Panc1 (cell line): ENCODE measurements at regions not wholly inside any gene's neighbourhood (a gene's known extent, or its start where the extent isn't known, plus 50 kb on each side); places are given as distances from the start of the nearest gene placed in this dataset.

Experiments used
- CTCF ChIP-seq: fragments of 450-650 bp; IDR thresholded peaks from 2 replicates; pipeline ENCODE4 v1.5.1; 2017; ENCODE audit warnings: mild to moderate bottlenecking
- POLR2AphosphoS5 ChIP-seq: IDR thresholded peaks from 2 replicates; pipeline ENCODE4 v1.6.1; 2012; ENCODE audit warnings: mild to moderate bottlenecking, low read depth, low read length, moderate library complexity
- REST ChIP-seq, 2 experiments: IDR thresholded peaks; 2 replicates each; pipeline ENCODE4 v1.6.1; 2011 to 2012; ENCODE audit warnings: low read depth in 2 of 2, control low read depth in 1 of 2, low read length in 1 of 2, mild to moderate bottlenecking in 1 of 2, moderate library complexity in 1 of 2; ENCODE audit not compliant: insufficient read depth in 1 of 2
- SIN3A ChIP-seq: IDR thresholded peaks from 2 replicates; pipeline ENCODE4 v1.6.1; 2012; ENCODE audit warnings: low read depth, mild to moderate bottlenecking, low read length, moderate library complexity, borderline replicate concordance; ENCODE audit not compliant: insufficient read depth

- no peak for TF ChIP-seq SIN3A
- TF ChIP-seq REST (IDR thresholded peaks at IDR 0.05; ENCODE audit: insufficient read depth in 1 of 2, low read depth in 2 of 2, low read length in 1 of 2), result no peak
- no peak for TF ChIP-seq CTCF
- no peak for TF ChIP-seq POLR2AphosphoS5
These were observed 365.9 kb upstream of the ZMIZ1 start for GRCh38 chr10:78702876-78703275.
